ENCODE measurements at regions not wholly inside any gene's neighbourhood (a gene's known extent, or its start where the extent isn't known, plus 50 kb on each side); places are given as distances from the start of the nearest gene placed in this dataset.

- no peaks in the 10 kb centered on the region for H3K4me1 ChIP-seq
- ATAC-seq = no peak
- no peak overlapping the region for H3K4me3 ChIP-seq
- 36% methylated on average over 4 of the region's 5 CpGs for WGBS (ENCODE audit: insufficient coverage, low coverage, low lambda C conversion rate, missing lambda C conversion rate)
- no peaks in the 10 kb centered on the region for H3K36me3 ChIP-seq
- no peak overlapping the region for H3K27ac ChIP-seq
- intact Hi-C loops (cut with DNase I) = no loop called here
- H3K9me3 ChIP-seq = no peaks in the 10 kb centered on the region
- DNase-seq = no peak
- no peak for TF ChIP-seq CTCF (IDR thresholded peaks at IDR 0.05)
- no peak for TF ChIP-seq POLR2A (IDR thresholded peaks at IDR 0.05)
- no peaks in the 10 kb centered on the region for H3K27me3 ChIP-seq
Observed at GRCh38 chr5:114237766-114238165, 124.1 kb upstream of the KCNN2 start.

- H3K4me1 ChIP-seq = no peaks in the 10 kb centered on the region
- H3K4me3 ChIP-seq = no peak overlapping the region
- no peaks in the 10 kb centered on the region for H3K27me3 ChIP-seq
- DNase-seq (no peak), ATAC-seq (no peak)
- TF ChIP-seq POLR2A (IDR thresholded peaks at IDR 0.05) (no peak), CTCF (IDR thresholded peaks at IDR 0.05) (no peak)
- H3K27ac ChIP-seq = no peak overlapping the region
- H3K36me3 ChIP-seq = no peaks in the 10 kb centered on the region
- intact Hi-C loops (cut with DNase I) = no loop called here
- no peaks in the 10 kb centered on the region for H3K9me3 ChIP-seq
Observed at GRCh38 chr5:114238771-114239313, 123.0 kb upstream of the KCNN2 start.

GRCh38 chr5:114243281-114243971, 118.4 kb upstream of the KCNN2 start:
- H3K4me3 ChIP-seq = no peak overlapping the region
- no peaks in the 10 kb centered on the region for H3K4me1 ChIP-seq
- no peaks in the 10 kb centered on the region for H3K36me3 ChIP-seq
- H3K9me3 ChIP-seq = no peaks in the 10 kb centered on the region
- DNase-seq (no peak), ATAC-seq (no peak)
- intact Hi-C loops (cut with DNase I) = no loop called here
- no peaks in the 10 kb centered on the region for H3K27me3 ChIP-seq
- 61% methylated on average over 8 of the region's 8 CpGs for WGBS (ENCODE audit: insufficient coverage, low coverage, low lambda C conversion rate, missing lambda C conversion rate)
- TF ChIP-seq CTCF (IDR thresholded peaks at IDR 0.05) (no peak), POLR2A (IDR thresholded peaks at IDR 0.05) (no peak)
- H3K27ac ChIP-seq = no peak overlapping the region

- Histone ChIP-seq H3K4me3 (no peak overlapping the region), H3K9me3 (no peaks in the 10 kb centered on the region), H3K27ac (no peak overlapping the region), H3K4me1 (no peaks in the 10 kb centered on the region), H3K27me3 (no peaks in the 10 kb centered on the region), H3K36me3 (no peaks in the 10 kb centered on the region)
- 33% methylated on average over 1 of the region's 1 CpG for WGBS (ENCODE audit: insufficient coverage, low coverage, low lambda C conversion rate, missing lambda C conversion rate)
- ATAC-seq = no peak
- no peak for DNase-seq
- TF ChIP-seq POLR2A (IDR thresholded peaks at IDR 0.05) (no peak), CTCF (IDR thresholded peaks at IDR 0.05) (no peak)
- intact Hi-C loops (cut with DNase I) = no loop called here
Observed at GRCh38 chr5:114243972-114244317, 117.9 kb upstream of the KCNN2 start.

- 39% methylated on average over 2 of the region's 2 CpGs for WGBS (ENCODE audit: insufficient coverage, low coverage, low lambda C conversion rate, missing lambda C conversion rate)
- no peak overlapping the region for H3K27ac ChIP-seq
- DNase-seq (no peak), ATAC-seq (no peak)
- H3K4me3 ChIP-seq = no peak overlapping the region
- no peak for TF ChIP-seq POLR2A (IDR thresholded peaks at IDR 0.05)
- no peak for TF ChIP-seq CTCF (IDR thresholded peaks at IDR 0.05)
- no peaks in the 10 kb centered on the region for H3K4me1 ChIP-seq
- no peaks in the 10 kb centered on the region for H3K36me3 ChIP-seq
- no peaks in the 10 kb centered on the region for H3K27me3 ChIP-seq
- H3K9me3 ChIP-seq = no peaks in the 10 kb centered on the region
- intact Hi-C loops (cut with DNase I) = no loop called here
Observed at GRCh38 chr5:114249823-114250222, 112.0 kb upstream of the KCNN2 start.

All from right lobe of liver (tissue), 6 donors.